ENCODE measurements at regions not wholly inside any gene's neighbourhood (a gene's known extent, or its start where the extent isn't known, plus 50 kb on each side); places are given as distances from the start of the nearest gene placed in this dataset.
"Not testable (repeated sequence)": the region's sequence is repeated elsewhere in the genome, so short reads cannot be mapped to it uniquely, and the experiment has no call there.

DNA sequence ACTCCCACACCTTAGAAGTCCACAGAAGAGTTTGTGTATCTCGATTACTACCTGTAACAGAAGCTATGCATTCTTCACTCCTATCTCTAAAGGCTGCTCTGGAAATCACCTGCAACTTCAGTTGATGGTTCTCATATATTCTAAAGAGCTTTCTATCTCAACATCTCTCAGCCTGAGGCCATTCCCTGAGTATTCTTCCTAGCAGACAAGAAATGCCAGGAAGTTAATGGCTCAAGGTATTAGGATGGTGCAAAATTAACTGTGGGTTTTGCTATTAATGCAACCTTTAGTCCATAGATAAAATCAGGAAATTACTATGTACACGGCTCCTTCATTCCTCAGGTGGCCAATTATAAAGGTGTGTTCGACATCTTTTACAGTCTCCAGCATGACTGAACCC lies 290.1 kb downstream of the ZNF716 start:
- not testable (repeated sequence) for DNase-seq

DNA sequence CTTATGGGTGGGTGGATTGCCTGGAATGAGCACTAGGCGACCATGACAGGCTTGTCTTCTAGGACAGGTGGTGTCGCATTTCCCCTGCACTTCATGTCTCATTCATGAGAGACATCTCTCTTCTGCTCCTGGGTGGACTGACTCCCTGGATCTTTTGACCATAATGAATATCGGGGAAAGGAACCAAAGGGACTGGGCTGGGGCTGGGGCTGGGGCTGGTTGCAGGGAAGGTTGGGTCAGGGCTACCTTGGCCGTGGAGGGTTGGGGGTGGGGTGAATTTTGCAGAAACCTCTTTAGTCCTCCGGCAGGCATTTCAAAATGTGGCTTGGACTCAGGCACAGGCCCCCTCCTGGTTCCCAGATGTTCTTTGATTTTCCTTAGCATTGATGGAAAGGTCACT lies 319.2 kb downstream of the ZNF716 start:
- DNase-seq, result no peak

- no peak for DNase-seq
These were observed 320.0 kb downstream of the ZNF716 start for GRCh38 chr7:57769958-57770357.

DNA sequence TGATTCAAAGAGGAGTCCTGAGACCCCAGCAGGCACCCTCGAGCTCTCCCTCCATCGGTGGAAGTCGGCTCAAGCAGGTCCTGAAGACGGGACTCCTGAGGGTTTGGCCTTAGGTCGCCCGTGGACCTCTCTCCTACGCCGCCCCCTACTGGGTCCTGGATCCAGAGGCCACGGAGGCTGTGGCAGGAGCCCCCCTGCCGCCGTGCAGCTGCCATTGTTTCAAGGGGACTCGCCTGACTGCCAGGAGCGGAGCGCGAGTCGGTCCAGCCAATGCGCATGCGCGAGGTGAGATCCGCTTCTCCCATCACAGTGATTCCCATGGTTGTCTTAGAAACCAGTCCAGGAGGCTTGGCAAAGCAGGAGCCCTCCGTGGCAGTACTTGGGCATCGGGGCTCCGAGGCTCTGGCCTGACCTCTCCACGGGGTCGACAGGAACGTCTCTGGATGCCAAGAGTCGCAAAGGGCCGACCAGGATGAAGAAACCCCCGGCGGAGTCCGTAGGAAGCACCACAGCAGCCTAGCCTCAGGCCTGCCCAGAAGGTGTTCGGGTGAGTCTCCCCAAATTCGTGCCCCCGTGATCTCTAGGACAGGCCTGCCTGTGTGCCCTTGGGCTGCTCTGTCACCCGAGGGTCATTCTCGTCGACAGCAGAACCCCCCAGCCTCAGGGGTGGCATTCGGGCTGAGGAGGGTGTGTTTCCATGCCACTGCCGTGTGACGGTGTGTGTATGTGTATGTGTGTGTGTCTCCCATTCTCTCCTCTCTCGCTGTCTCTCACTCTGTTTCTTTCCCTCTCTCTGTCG lies 322.3 kb downstream of the ZNF716 start:
- DNase-seq, result peak; percentile 23

DNA sequence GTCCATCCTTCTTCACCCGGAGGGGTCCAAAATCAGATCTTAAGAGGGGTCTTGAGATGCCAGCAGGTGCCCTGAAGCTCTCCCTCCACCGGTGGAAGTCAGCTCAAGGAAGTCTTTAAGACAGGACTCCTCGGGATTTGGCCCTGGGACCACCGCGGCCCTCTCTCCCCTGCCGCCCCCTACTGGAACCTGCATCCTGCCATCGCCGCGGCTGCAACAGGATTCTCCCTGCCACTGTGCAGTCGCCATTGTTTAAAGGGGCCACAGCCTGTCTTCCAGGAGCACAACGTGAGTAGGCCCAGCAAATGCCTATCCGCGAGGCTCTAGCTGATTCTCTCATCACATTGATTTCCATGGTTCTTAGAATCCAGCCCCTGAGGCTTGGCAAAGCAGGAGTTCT lies 324.3 kb downstream of the ZNF716 start:
- no peak for DNase-seq

GRCh38 chr7:57775396-57776088 lies 325.6 kb downstream of the ZNF716 start:
- DNase-seq, result no peak

- DNase-seq, result peak; percentile 21
These were observed 326.3 kb downstream of the ZNF716 start for GRCh38 chr7:57776136-57776856.

DNA sequence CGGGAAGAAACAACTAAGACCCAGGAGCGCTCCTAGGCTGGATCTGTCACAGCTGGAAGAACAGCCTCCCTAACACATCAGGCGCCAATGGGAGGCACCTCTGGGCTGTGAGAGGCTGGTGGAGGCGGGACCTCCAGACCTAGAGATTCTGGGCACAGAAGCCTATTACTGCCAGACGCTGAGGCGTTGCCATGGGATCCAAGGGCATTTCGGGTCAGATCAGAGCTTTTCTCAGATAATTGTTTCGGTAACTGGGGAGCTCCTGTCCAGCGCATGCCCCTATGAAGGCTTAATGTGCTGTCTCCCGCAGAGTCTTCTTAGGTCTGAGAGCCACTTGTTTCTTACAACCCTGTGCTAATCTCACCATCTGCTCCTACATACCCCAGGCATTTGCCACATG lies 339.2 kb downstream of the ZNF716 start:
- DNase-seq, result peak; percentile 79

GRCh38 chr7:57819491-57819981 lies 369.6 kb downstream of the ZNF716 start:
- no peak for DNase-seq

- DNase-seq, result no peak
These were observed 370.5 kb downstream of the ZNF716 start for GRCh38 chr7:57820477-57820876.

DNA sequence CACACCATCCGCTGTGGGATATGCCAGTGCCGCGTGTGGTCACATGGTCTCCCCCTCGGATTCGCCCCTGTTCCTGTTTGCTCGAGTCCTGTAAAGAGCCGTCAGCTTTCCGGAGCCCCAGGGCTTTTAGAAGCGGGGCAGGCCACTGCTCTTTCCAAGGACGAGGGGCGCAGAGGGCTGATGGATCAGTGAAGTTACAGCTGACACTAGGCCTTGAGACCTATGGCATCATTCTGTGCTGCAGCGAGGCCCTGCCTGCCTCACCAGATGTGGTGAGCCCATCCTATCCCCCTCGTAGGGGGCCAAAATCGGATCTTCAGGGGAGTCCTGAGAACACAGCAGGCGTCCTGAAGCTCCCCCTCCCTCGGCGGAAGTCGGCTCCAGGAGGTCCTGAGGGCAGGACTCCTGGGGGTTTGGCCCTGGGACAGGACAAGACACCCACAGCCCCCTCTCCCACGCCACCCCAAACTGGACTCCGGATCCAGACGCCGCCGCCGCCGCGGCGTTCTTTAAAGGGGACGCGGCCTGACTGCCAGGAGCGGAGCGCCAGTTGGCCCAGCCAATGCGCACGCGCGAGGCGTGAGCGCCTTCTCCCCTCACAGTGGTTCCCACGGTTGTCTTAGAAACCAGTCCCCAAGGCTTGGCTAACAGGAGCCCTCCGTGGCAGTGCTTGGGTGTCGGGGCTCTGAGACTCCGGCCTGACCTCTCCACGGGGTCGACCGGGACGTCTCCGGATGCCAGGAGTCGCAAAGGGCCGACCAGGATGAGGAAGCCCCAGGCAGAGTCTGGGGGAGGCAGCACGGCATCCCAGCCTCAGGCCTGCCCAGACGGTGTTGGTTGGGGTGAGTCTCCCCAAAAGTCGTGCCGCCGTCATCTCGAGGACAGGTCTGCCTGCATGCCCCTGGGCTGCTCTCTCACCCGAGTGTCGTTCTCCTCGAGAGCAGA lies 371.7 kb downstream of the ZNF716 start:
- no peak for DNase-seq

- DNase-seq, result not testable (repeated sequence)
These were observed 376.6 kb downstream of the ZNF716 start for GRCh38 chr7:57826548-57826947.

GRCh38 chr7:57835161-57835560 lies 385.2 kb downstream of the ZNF716 start:
- DNase-seq, result not testable (repeated sequence)

DNA sequence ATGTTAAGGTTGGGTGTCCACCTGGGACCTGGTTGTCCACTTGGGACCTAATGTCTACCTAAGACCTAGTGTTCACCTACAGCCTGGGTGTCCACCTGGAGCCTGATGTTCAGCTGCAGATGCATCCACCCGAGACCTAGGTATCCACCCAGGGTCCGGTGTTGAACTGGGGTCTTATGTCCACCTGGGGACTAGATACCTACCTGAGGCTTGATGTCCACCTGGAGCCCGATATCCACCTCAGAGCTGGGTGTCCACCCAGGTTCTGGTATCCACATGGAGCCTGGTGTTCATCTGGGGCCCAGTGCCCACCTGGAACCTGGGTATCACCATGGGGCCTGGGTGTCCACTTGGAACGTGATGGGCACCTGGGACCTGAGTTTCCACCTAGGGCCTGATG lies 389.2 kb downstream of the ZNF716 start:
- DNase-seq, result not testable (repeated sequence)

DNA sequence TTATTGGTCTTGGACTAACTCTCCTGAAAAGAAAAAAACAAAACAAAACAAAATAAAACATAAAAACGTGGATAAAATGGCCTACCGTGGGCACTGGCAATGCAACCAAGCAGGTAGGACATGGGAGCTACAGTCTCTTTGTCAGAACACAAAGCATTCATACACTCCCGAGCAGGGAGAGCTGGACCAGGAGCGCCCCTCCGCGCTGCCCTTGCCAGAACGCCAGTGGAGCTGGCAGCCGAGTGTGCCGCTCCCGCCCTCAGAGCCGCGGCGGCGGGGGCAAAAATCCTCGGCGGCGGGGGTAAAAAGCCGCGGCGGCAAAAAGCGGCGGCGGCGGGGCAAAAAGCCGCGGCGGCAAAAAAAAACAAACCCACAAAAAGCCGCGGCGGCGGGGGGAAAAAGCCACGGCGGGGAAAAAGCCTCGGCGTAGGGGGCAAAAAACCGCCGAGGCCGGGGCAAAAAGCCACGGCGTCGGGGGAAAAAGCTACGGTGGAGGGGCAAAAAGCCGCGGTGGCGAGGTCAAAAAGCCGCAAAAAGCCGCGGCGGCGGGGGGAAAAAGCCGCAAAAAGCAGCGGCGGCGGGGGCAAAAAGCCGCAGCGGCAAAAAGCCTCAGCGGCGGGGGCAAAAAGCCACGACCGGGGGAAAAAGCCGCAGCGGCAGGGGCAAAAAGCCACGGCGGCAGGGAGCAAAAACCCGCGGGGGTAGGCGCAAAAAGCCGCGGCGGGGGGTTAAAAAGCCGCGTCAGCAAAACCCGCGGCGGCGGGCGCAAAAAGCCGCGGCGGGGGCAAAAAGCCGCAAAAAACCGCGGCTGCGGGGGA lies 418.1 kb downstream of the ZNF716 start:
- peak; percentile 61 for DNase-seq

GRCh38 chr7:57868771-57869483 lies 418.9 kb downstream of the ZNF716 start:
- DNase-seq, result peak; percentile 42

Measured in NCI-H82 (cell line).